Esophagus squamous epithelium (tissue), 4 donors: ENCODE measurements at regions not wholly inside any gene's neighbourhood (a gene's known extent, or its start where the extent isn't known, plus 50 kb on each side); places are given as distances from the start of the nearest gene placed in this dataset.

Source experiments
- POLR2A ChIP-seq, 4 donors: fragments of 450-650 bp; IDR thresholded peaks; one replicate each; pipeline ENCODE4 v1.6.1; 2017; ENCODE audit warnings: antibody characterized with exemption in 4 of 4, mild to moderate bottlenecking in 4 of 4, moderate library complexity in 3 of 4
- TF ChIP-seq, protein P1 (sequence below), 6 experiments: fragments of 450-650 bp in 4 of 6; fragments of 200-600 bp in 2 of 6; sonication (generic) in 2 of 6; IDR thresholded peaks; one replicate each; pipeline ENCODE4 v1.5.1; 2016 to 2019; ENCODE audit warnings: antibody characterized with exemption in 6 of 6, mild to moderate bottlenecking in 4 of 6, moderate library complexity in 4 of 6

- TF ChIP-seq, protein P1, sequence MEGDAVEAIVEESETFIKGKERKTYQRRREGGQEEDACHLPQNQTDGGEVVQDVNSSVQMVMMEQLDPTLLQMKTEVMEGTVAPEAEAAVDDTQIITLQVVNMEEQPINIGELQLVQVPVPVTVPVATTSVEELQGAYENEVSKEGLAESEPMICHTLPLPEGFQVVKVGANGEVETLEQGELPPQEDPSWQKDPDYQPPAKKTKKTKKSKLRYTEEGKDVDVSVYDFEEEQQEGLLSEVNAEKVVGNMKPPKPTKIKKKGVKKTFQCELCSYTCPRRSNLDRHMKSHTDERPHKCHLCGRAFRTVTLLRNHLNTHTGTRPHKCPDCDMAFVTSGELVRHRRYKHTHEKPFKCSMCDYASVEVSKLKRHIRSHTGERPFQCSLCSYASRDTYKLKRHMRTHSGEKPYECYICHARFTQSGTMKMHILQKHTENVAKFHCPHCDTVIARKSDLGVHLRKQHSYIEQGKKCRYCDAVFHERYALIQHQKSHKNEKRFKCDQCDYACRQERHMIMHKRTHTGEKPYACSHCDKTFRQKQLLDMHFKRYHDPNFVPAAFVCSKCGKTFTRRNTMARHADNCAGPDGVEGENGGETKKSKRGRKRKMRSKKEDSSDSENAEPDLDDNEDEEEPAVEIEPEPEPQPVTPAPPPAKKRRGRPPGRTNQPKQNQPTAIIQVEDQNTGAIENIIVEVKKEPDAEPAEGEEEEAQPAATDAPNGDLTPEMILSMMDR (IDR thresholded peaks at IDR 0.05) = no peak
- TF ChIP-seq POLR2A (IDR thresholded peaks at IDR 0.05) = no peak
Measured at GRCh38 chr11:70710192-70710591, 311.9 kb downstream of the CTTN start.
